Endothelial cell of umbilical vein (primary cell): ENCODE measurements at regions not wholly inside any gene's neighbourhood (a gene's known extent, or its start where the extent isn't known, plus 50 kb on each side); places are given as distances from the start of the nearest gene placed in this dataset.

Experiments used
- BruUV-seq: library from RNA; stranded (reverse); fragments of 400-500 nt; replicated peaks from 2 replicates; lab custom pipeline; 2021; lab: Mats Ljungman, UMichigan
- CTCF ChIA-PET: fragments of 300-600, 350-600 bp; sonication (Branson Sonifier 250); formaldehyde crosslinking; loops from one replicate; lab custom pipeline; 2021; ENCODE audit warnings: antibody characterized with exemption, inconsistent platforms; lab: Charles Lee
- POLR2A ChIA-PET: fragments of 300-600, 350-600 bp; sonication (Branson Sonifier 250); formaldehyde crosslinking; loops from one replicate; lab custom pipeline; 2021; ENCODE audit warnings: antibody characterized with exemption, inconsistent platforms; lab: Charles Lee
- DNase-seq: peaks from one replicate; pipeline ENCODE4 v3.0.0-alpha.2; 2011; ENCODE audit warnings: low read depth, low spot score
- FAIRE-seq: peaks from 2 replicates; lab custom pipeline; 2011; peaks lifted over from hg19 to GRCh38; lab: Jason Lieb, UNC
- H2AFZ ChIP-seq: 2 replicates; pipeline ENCODE4 v1.6.0; 2012; ENCODE audit warnings: low read depth, low read length, control low read depth, inconsistent platforms
- H3K27ac ChIP-seq: 2 replicates; pipeline ENCODE4 v1.5.1; 2011; ENCODE audit warnings: low read depth, mild to moderate bottlenecking, control low read depth, low read length, moderate library complexity; ENCODE audit not compliant: insufficient read depth
- H3K27me3 ChIP-seq, 2 experiments: 2 replicates each; pipeline versions ENCODE4 v1.6.0 to v1.6.1; 2011; ENCODE audit warnings: low read length in 2 of 2, mixed read lengths in 1 of 2; ENCODE audit not compliant: control insufficient read depth in 2 of 2, insufficient read depth in 2 of 2
- H3K36me3 ChIP-seq, 2 experiments: 2 replicates in 1 of 2; 3 replicates in 1 of 2; pipeline ENCODE4 v1.5.1; 2011; ENCODE audit warnings: low read length in 2 of 2, mild to moderate bottlenecking in 1 of 2, moderate library complexity in 1 of 2; ENCODE audit not compliant: control insufficient read depth in 2 of 2, insufficient read depth in 2 of 2; ENCODE audit errors: extremely low read depth in 1 of 2
- H3K4me1 ChIP-seq: 3 replicates; pipeline ENCODE4 v1.5.1; 2011; ENCODE audit warnings: mild to moderate bottlenecking, low read length; ENCODE audit not compliant: control insufficient read depth, insufficient read depth; ENCODE audit errors: extremely low read depth
- H3K4me2 ChIP-seq: 2 replicates; pipeline ENCODE4 v1.6.1; 2011; ENCODE audit warnings: low read length, control low read depth, mixed read lengths; ENCODE audit not compliant: insufficient read depth
- H3K4me3 ChIP-seq, 3 experiments: fragments of 200-600 bp in 1 of 3; sonication (generic), shearing (Covaris generic) in 1 of 3; replicated peaks in 1 of 3; 2 replicates each; pipeline ENCODE4 v1.5.1; 2011 to 2016; ENCODE audit warnings: control low read depth in 3 of 3, low read length in 3 of 3, mild to moderate bottlenecking in 2 of 3, inconsistent platforms in 1 of 3, low read depth in 1 of 3, moderate library complexity in 1 of 3; ENCODE audit not compliant: insufficient read depth in 1 of 3
- H3K79me2 ChIP-seq: 2 replicates; pipeline ENCODE4 v1.6.0; 2012; ENCODE audit warnings: low read length, inconsistent platforms; ENCODE audit not compliant: control insufficient read depth, insufficient read depth
- H3K9ac ChIP-seq: replicated peaks from 2 replicates; pipeline ENCODE3; 2011; ENCODE audit warnings: low read length, control low read depth; ENCODE audit not compliant: insufficient read depth; ENCODE audit errors: extremely low read depth
- H3K9me1 ChIP-seq: replicated peaks from 3 replicates; pipeline ENCODE4 v1.6.0; 2011; ENCODE audit warnings: mild to moderate bottlenecking, low read length; ENCODE audit not compliant: control insufficient read depth, insufficient read depth; ENCODE audit errors: extremely low read depth
- H3K9me3 ChIP-seq: replicated peaks from 2 replicates; pipeline ENCODE4 v1.5.1; 2012; ENCODE audit warnings: low read length, inconsistent platforms; ENCODE audit not compliant: control insufficient read depth, insufficient read depth
- H4K20me1 ChIP-seq: replicated peaks from 2 replicates; pipeline ENCODE3; 2011; ENCODE audit warnings: mild to moderate bottlenecking, low read length; ENCODE audit not compliant: control insufficient read depth, insufficient read depth; ENCODE audit errors: extremely low read depth
- CTCF ChIP-seq, 2 donors: IDR thresholded peaks; 1 replicate in 1 of 2; 2 replicates in 1 of 2; pipeline ENCODE4 v1.5.1; 2011; ENCODE audit warnings: low read length in 2 of 2, mild to moderate bottlenecking in 2 of 2, moderate library complexity in 2 of 2, control low read depth in 1 of 2, inconsistent platforms in 1 of 2, low read depth in 1 of 2; ENCODE audit not compliant: insufficient read depth in 1 of 2; ENCODE audit errors: extremely low read depth in 1 of 2
- EZH2 ChIP-seq: IDR thresholded peaks from 2 replicates; pipeline ENCODE4 v1.6.1; 2012; ENCODE audit warnings: borderline replicate concordance, low read depth, mild to moderate bottlenecking, moderate library complexity, low read length, inconsistent platforms; ENCODE audit not compliant: severe bottlenecking
- FOS ChIP-seq: IDR thresholded peaks from 2 replicates; pipeline ENCODE4 v1.6.1; 2011; ENCODE audit warnings: mild to moderate bottlenecking, low read length, moderate library complexity, borderline replicate concordance; ENCODE audit not compliant: insufficient read depth
- GATA2 ChIP-seq: IDR thresholded peaks from 2 replicates; pipeline ENCODE4 v1.7.0; 2011; ENCODE audit warnings: low read depth, mild to moderate bottlenecking, moderate library complexity, mixed read lengths, low read length; ENCODE audit not compliant: insufficient read length, insufficient read depth
- JUN ChIP-seq: IDR thresholded peaks from 2 replicates; pipeline ENCODE4 v1.6.1; 2011; ENCODE audit warnings: borderline replicate concordance, low read depth; ENCODE audit not compliant: insufficient read length, insufficient read depth
- MAX ChIP-seq: IDR thresholded peaks from 2 replicates; pipeline ENCODE4 v1.6.1; 2011; ENCODE audit not compliant: insufficient read depth, insufficient read length
- MYC ChIP-seq: IDR thresholded peaks from one replicate; pipeline ENCODE4 v1.6.1; 2011; ENCODE audit warnings: mild to moderate bottlenecking, low read depth, low read length
- POLR2A ChIP-seq: IDR thresholded peaks from 2 replicates; pipeline ENCODE4 v1.6.1; 2012; ENCODE audit warnings: low read depth, mild to moderate bottlenecking, control low read depth, low read length
- POLR2AphosphoS5 ChIP-seq: IDR thresholded peaks from 2 replicates; pipeline ENCODE4 v1.6.1; 2012; ENCODE audit warnings: low read depth, mild to moderate bottlenecking, control low read depth, low read length, moderate library complexity; ENCODE audit not compliant: insufficient read depth
- dilution Hi-C: fragments of 300-500 bp; cut with MboI; formaldehyde crosslinking; loops from one replicate; pipeline ENCODE4 v1.15.0; 2019; ENCODE audit warnings: low sequenced_read_pairs; ENCODE audit not compliant: extremely low pct_ligation_motif_present
- intact Hi-C: fragments of 100-400 bp; cut with micrococcal nuclease; formaldehyde crosslinking; loops from one replicate; pipeline ENCODE4 v1.10.0; 2022

- no peaks in the 10 kb centered on the region for H3K36me3 ChIP-seq
- no peak overlapping the region for H2AFZ ChIP-seq
- H3K4me3 ChIP-seq = no peak overlapping the region
- TF ChIP-seq CTCF (IDR thresholded peaks at IDR 0.05; ENCODE audit: extremely low read depth in 1 of 2, insufficient read depth in 1 of 2, low read depth in 1 of 2, low read length in 2 of 2) (no peak), EZH2 (no peak), JUN (no peak), FOS (no peak), MAX (no peak), POLR2AphosphoS5 (no peak)
- no peaks in the 10 kb centered on the region for H3K9me1 ChIP-seq
- BruUV-seq = no TSS peak
- H3K79me2 ChIP-seq = no peaks in the 10 kb centered on the region
- no peaks in the 10 kb centered on the region for H3K9me3 ChIP-seq
- H4K20me1 ChIP-seq = no peaks in the 10 kb centered on the region
- DNase-seq (no peak), FAIRE-seq (no peak)
- H3K4me1 ChIP-seq = no peaks in the 10 kb centered on the region
- H3K9ac ChIP-seq = no peak overlapping the region
- ChIA-PET POLR2A (no interaction called here), CTCF (no interaction called here)
- H3K27me3 ChIP-seq = no peaks in the 10 kb centered on the region
- H3K27ac ChIP-seq = no peak overlapping the region
- dilution Hi-C loops = no loop called here
- H3K4me2 ChIP-seq = no peak overlapping the region
- intact Hi-C loops = no loop called here
Measured at GRCh38 chr11:56889986-56890385, 98.7 kb upstream of the OR5AK2 start.

GRCh38 chr11:56887940-56888339 lies 100.8 kb upstream of the OR5AK2 start:
- H3K4me3 ChIP-seq = no peak overlapping the region
- no peak overlapping the region for H3K9ac ChIP-seq
- no peak overlapping the region for H3K27ac ChIP-seq
- no TSS peak for BruUV-seq
- TF ChIP-seq POLR2A (no peak), JUN (no peak), EZH2 (no peak), MAX (no peak), CTCF (IDR thresholded peaks at IDR 0.05; ENCODE audit: extremely low read depth in 1 of 2, insufficient read depth in 1 of 2, low read depth in 1 of 2, low read length in 2 of 2) (no peak), GATA2 (no peak), MYC (no peak), FOS (no peak), POLR2AphosphoS5 (no peak)
- no peaks in the 10 kb centered on the region for H3K4me1 ChIP-seq
- DNase-seq = no peak
- no peaks in the 10 kb centered on the region for H4K20me1 ChIP-seq
- no peaks in the 10 kb centered on the region for H3K36me3 ChIP-seq
- FAIRE-seq = no peak
- H2AFZ ChIP-seq = no peak overlapping the region
- no peaks in the 10 kb centered on the region for H3K27me3 ChIP-seq
- intact Hi-C loops = no loop called here
- no peaks in the 10 kb centered on the region for H3K9me3 ChIP-seq
- dilution Hi-C loops = no loop called here
- H3K79me2 ChIP-seq = no peaks in the 10 kb centered on the region
- no peak overlapping the region for H3K4me2 ChIP-seq
- ChIA-PET POLR2A (no interaction called here), CTCF (no interaction called here)
- no peaks in the 10 kb centered on the region for H3K9me1 ChIP-seq
